Coronary artery (tissue), 2 donors: ENCODE measurements at regions not wholly inside any gene's neighbourhood (a gene's known extent, or its start where the extent isn't known, plus 50 kb on each side); places are given as distances from the start of the nearest gene placed in this dataset.

Experiments used
- DNase-seq: peaks from one replicate; pipeline ENCODE4 v3.0.0-alpha.2; 2017; ENCODE audit warnings: low spot score
- H3K27ac ChIP-seq, 2 donors: fragments of 200-600 bp; sonication (generic); one replicate each; pipeline ENCODE4 v1.5.1; 2016 to 2019
- H3K4me3 ChIP-seq: fragments of 200-600 bp; sonication (generic); 2 replicates; pipeline ENCODE4 v1.5.1; 2016; ENCODE audit warnings: mild to moderate bottlenecking, moderate library complexity
- CTCF ChIP-seq: fragments of 200-600 bp; sonication (generic); IDR thresholded peaks from one replicate; pipeline ENCODE4 v1.5.1; 2019; ENCODE audit warnings: antibody characterized with exemption

DNA sequence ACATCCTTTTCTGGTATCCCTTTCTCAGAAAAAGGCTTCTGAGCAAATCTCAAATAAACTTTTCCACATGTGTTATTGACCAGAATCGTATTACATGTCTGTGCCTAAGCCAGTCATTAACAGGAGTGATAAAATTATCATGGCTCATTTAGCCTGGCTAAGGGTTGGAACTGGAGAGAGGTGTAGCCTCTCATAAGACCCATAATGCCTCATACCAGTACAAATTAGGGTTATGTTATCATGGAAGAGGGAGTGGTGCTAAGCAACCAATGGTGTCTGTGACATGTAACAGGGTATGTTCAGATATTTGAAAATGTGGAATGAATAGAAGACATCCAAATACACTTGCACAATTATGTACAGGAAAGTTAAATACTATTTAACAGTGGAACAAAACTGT is 99.6 kb upstream of the CCDC160 start:
- no peak for TF ChIP-seq CTCF
- no peak overlapping the region for H3K4me3 ChIP-seq
- no peak for DNase-seq
- H3K27ac ChIP-seq, result no peak overlapping the region

- no peak for TF ChIP-seq CTCF
- H3K27ac ChIP-seq, result no peak overlapping the region
Observed at GRCh38 chrX:134139090-134139489, 97.9 kb upstream of the CCDC160 start.

GRCh38 chrX:134144231-134144630 is 92.8 kb upstream of the CCDC160 start:
- Histone ChIP-seq H3K27ac (no peak overlapping the region), H3K4me3 (no peak overlapping the region)
- no peak for TF ChIP-seq CTCF
- DNase-seq, result no peak

More at GRCh38 chrX:134139090-134139489, 97.9 kb upstream of the CCDC160 start:
- H3K4me3 ChIP-seq, result no peak overlapping the region
- no peak for DNase-seq

- Histone ChIP-seq H3K27ac (no peak overlapping the region), H3K4me3 (no peak overlapping the region)
- no peak for DNase-seq
- TF ChIP-seq CTCF, result no peak
Observed at GRCh38 chrX:134146493-134146892, 90.5 kb upstream of the CCDC160 start.

GRCh38 chrX:134148172-134148692 is 88.8 kb upstream of the CCDC160 start:
- no peak overlapping the region for H3K27ac ChIP-seq
- no peak for DNase-seq
- TF ChIP-seq CTCF, result no peak
- H3K4me3 ChIP-seq, result peak overlapping the region; percentile 62

DNA sequence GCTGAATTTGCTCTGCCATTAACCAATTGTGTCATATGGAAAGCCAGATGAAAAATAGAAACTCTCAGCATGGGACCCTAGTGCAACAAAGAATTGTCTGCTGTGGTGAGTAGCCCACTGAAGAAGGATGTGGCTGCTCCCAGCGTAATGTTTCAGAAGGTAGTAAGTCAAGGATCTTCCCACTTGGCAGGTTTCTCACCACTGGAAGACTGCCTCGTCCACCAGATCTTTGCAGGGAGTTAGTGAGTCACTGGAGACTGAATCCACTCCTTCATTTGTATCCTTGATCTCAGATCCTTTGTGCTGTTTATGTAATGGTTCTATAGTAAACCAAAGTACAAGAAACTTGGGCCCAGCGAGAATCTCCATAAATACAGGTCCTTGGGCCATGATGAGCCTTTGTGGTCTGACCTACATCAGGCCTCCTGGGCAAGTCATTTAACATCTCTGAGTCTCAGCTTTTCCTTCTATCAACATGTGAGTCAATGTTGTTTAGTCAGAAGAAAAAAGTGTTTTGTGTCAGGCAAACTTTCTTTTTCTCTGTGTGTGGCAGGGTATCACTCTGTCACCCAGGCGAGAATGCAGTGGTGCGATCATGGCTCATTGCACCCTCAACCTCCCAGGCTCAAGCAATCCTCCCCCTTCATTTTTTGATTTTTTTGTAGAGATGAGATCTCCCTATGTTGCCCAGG is 78.0 kb upstream of the CCDC160 start:
- H3K4me3 ChIP-seq, result no peak overlapping the region
- no peak for DNase-seq
- no peak overlapping the region for H3K27ac ChIP-seq
- TF ChIP-seq CTCF, result no peak

DNA sequence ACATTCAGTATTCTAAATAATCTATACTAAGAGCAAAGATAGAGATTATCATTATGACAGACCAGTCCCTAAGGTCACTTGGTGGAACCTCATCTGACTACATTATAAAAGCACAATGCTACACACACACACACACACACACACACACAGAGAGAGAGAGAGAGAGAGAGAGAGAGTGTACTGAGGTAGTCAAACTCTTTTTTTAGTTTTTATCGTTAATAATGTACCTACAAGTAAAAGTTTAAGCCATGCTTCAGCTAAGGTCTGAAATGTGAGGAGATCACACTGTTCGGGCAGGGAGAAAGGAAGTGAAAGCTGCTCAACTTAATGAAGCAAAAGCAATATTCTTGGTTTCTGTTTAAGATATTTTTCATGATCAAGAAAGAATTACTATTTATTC is 75.8 kb upstream of the CCDC160 start:
- Histone ChIP-seq H3K4me3 (no peak overlapping the region), H3K27ac (no peak overlapping the region)
- no peak for DNase-seq
- TF ChIP-seq CTCF, result no peak
